Osteoblast (primary cell): ENCODE measurements at regions not wholly inside any gene's neighbourhood (a gene's known extent, or its start where the extent isn't known, plus 50 kb on each side); places are given as distances from the start of the nearest gene placed in this dataset.

Experiments
- DNase-seq: peaks from one replicate; pipeline ENCODE4 v3.0.0; 2011; ENCODE audit warnings: low spot score, mixed read lengths; ENCODE audit not compliant: insufficient read length; ENCODE audit errors: missing footprints
- H2AFZ ChIP-seq: 2 replicates; pipeline ENCODE4 v1.6.0; 2011; ENCODE audit warnings: mild to moderate bottlenecking, low read length
- H3K27ac ChIP-seq: 2 replicates; pipeline ENCODE4 v1.5.1; 2011; ENCODE audit warnings: mild to moderate bottlenecking, low read depth, low read length, moderate library complexity
- H3K27me3 ChIP-seq: 2 replicates; pipeline ENCODE4 v1.6.0; 2012; ENCODE audit warnings: mild to moderate bottlenecking, control low read depth, inconsistent platforms, low read length, moderate library complexity; ENCODE audit not compliant: insufficient read depth
- H3K36me3 ChIP-seq: 2 replicates; pipeline ENCODE4 v1.5.1; 2011; ENCODE audit warnings: mild to moderate bottlenecking, low read length, control low read depth, moderate library complexity; ENCODE audit not compliant: insufficient read depth
- H3K4me1 ChIP-seq: 2 replicates; pipeline ENCODE4 v1.5.1; 2011; ENCODE audit warnings: mild to moderate bottlenecking, low read length, control low read depth, moderate library complexity; ENCODE audit not compliant: insufficient read depth
- H3K4me2 ChIP-seq: 2 replicates; pipeline ENCODE4 v1.6.0; 2011; ENCODE audit warnings: mild to moderate bottlenecking, low read length; ENCODE audit not compliant: insufficient read depth
- H3K4me3 ChIP-seq: fragments of 200-600 bp; sonication (generic); 3 replicates; pipeline ENCODE4 v1.5.1; 2012; ENCODE audit warnings: mild to moderate bottlenecking, low read length, inconsistent platforms; ENCODE audit not compliant: insufficient read depth
- H3K79me2 ChIP-seq: 2 replicates; pipeline ENCODE4 v1.6.0; 2012; ENCODE audit warnings: mild to moderate bottlenecking, low read length, control low read depth, inconsistent platforms; ENCODE audit not compliant: insufficient read depth
- H3K9me3 ChIP-seq: 2 replicates; pipeline ENCODE4 v1.5.1; 2011; ENCODE audit warnings: low read depth, low read length, control low read depth
- H4K20me1 ChIP-seq: 2 replicates; pipeline ENCODE4 v1.6.0; 2012; ENCODE audit warnings: mild to moderate bottlenecking, low read length, control low read depth; ENCODE audit not compliant: insufficient read depth
- TF ChIP-seq, protein P1 (sequence below): IDR thresholded peaks from 2 replicates; pipeline ENCODE4 v1.5.1; 2011; ENCODE audit warnings: mild to moderate bottlenecking, low read depth, low read length, moderate library complexity; ENCODE audit errors: extremely low read depth

DNA sequence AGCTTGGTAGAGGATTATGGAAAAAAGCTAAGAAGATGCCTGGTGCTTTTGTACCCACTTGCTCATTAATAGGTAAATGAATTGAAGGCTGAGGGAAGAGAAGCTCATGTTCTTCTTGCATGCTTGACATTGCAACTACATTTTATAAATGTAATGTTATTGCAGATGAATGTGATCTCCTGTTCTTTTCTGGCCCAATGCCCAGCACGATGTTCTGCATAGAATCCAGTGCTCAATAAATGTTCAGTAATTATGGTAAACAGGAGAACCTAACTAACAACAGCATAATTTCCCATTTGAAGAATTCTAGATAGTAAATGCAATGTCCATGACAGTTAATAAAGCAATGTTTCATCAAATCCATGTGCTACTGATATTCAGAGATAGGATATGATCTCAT lies 638.2 kb upstream of the SOX9 start:
- Histone ChIP-seq H3K27ac (no peak overlapping the region), H2AFZ (no peak overlapping the region), H3K36me3 (no peaks in the 10 kb centered on the region), H3K79me2 (no peaks in the 10 kb centered on the region), H3K4me1 (peaks cover 7% of the 10 kb centered on the region), H3K9me3 (no peaks in the 10 kb centered on the region), H4K20me1 (no peaks in the 10 kb centered on the region), H3K4me3 (no peak overlapping the region), H3K4me2 (no peak overlapping the region), H3K27me3 (no peaks in the 10 kb centered on the region)
- no peak for DNase-seq
- TF ChIP-seq, protein P1, sequence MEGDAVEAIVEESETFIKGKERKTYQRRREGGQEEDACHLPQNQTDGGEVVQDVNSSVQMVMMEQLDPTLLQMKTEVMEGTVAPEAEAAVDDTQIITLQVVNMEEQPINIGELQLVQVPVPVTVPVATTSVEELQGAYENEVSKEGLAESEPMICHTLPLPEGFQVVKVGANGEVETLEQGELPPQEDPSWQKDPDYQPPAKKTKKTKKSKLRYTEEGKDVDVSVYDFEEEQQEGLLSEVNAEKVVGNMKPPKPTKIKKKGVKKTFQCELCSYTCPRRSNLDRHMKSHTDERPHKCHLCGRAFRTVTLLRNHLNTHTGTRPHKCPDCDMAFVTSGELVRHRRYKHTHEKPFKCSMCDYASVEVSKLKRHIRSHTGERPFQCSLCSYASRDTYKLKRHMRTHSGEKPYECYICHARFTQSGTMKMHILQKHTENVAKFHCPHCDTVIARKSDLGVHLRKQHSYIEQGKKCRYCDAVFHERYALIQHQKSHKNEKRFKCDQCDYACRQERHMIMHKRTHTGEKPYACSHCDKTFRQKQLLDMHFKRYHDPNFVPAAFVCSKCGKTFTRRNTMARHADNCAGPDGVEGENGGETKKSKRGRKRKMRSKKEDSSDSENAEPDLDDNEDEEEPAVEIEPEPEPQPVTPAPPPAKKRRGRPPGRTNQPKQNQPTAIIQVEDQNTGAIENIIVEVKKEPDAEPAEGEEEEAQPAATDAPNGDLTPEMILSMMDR: no peak

DNA sequence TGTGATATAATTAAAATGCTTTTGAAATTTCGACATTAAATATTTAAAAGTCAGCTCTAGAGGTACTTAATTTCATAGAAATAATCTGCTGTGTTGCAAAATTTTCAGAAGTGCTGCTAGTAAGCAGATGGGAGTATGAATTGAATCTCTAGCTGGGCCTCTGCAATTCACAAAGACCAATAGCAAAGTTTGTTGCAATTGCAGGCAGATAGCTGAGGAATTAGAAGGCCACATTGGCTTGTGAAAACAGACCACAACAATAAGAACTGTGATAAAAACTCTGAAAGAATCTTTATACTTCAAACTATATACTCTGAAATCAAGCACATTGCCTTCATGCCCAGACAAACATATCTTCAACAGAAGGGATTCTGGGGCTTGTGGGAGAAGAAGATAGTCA lies 636.3 kb upstream of the SOX9 start:
- no peaks in the 10 kb centered on the region for H3K27me3 ChIP-seq
- H3K27ac ChIP-seq: no peak overlapping the region
- no peaks in the 10 kb centered on the region for H3K79me2 ChIP-seq
- no peak overlapping the region for H3K4me3 ChIP-seq
- H3K4me2 ChIP-seq: no peak overlapping the region
- no peaks in the 10 kb centered on the region for H3K9me3 ChIP-seq
- H2AFZ ChIP-seq: no peak overlapping the region
- peaks cover 7% of the 10 kb centered on the region for H3K4me1 ChIP-seq
- no peak for DNase-seq
- no peaks in the 10 kb centered on the region for H4K20me1 ChIP-seq
- TF ChIP-seq, protein P1: no peak
- no peaks in the 10 kb centered on the region for H3K36me3 ChIP-seq

DNA sequence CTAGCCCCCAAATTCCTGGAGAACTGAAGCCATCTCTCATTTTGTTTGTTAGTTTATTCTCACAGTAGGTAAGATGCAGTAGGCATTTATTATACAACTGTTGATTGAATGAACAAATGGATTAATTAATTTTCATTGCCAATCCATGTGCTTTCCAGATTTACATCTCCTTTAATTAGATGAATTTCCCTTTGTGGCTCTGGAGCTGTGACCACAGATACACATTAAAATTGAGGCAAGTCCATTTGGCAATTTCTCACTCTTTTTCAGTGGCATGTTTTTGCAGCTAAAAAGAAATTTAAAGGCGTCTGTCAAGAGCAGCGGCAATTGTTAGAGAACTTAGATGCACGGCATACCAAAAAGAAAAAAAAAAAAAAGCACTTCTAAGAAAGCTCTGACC lies 635.4 kb upstream of the SOX9 start:
- no peak for DNase-seq
- Histone ChIP-seq H3K79me2 (no peaks in the 10 kb centered on the region), H3K4me3 (no peak overlapping the region), H3K4me2 (no peak overlapping the region), H4K20me1 (no peaks in the 10 kb centered on the region), H2AFZ (no peak overlapping the region), H3K9me3 (no peaks in the 10 kb centered on the region), H3K4me1 (peaks cover 7% of the 10 kb centered on the region), H3K36me3 (no peaks in the 10 kb centered on the region), H3K27me3 (no peaks in the 10 kb centered on the region), H3K27ac (no peak overlapping the region)
- TF ChIP-seq, protein P1: no peak

DNA sequence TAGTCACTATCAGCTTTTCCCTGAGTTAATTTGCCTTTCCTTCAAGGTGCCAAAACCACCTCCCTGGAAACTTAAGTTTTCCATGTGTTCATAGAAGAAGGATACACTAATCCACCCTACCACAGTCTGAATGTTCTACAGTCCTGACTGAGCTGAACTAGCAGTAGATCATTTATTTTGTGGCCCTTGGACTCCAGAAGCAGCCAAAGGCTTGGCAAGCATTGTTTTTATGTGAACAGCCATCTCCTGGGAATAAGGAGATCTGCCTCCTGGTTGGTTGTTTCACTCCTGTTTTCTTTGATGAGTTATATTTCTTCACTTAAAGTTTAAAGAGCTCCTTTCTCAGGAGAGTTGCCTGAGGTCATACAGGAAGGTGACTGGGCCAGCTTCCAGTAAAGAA lies 634.6 kb upstream of the SOX9 start:
- DNase-seq: no peak
- Histone ChIP-seq H3K79me2 (no peaks in the 10 kb centered on the region), H3K4me3 (no peak overlapping the region), H2AFZ (no peak overlapping the region), H4K20me1 (no peaks in the 10 kb centered on the region), H3K4me1 (peaks cover 7% of the 10 kb centered on the region), H3K27me3 (no peaks in the 10 kb centered on the region), H3K9me3 (no peaks in the 10 kb centered on the region), H3K36me3 (no peaks in the 10 kb centered on the region), H3K4me2 (no peak overlapping the region), H3K27ac (no peak overlapping the region)
- TF ChIP-seq, protein P1: no peak
